ENCODE measurements at regions not wholly inside any gene's neighbourhood (a gene's known extent, or its start where the extent isn't known, plus 50 kb on each side); places are given as distances from the start of the nearest gene placed in this dataset.

DNA sequence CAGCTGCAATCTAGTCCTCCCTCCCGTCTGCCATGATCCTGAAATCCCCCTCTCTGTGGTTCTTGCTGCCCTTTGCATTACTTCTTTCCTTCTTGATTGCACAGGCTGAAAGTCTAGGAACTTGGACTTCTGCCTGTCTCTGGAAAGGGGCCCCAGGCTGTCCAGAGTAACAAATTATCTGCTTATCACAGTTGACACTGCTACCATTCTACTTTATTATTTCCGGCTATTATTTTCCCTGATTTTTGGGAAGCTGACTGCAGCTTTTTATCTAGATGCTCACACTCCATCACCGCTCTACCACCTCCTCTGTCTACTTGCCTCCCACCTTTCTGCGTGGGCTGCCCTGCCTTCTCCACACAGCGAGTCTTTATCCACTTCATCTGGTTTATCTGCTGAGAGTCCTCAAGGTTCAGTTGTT is 202.1 kb upstream of the PLXNA2 start:
- no peak for DNase-seq (ENCODE audit: low spot score)
- Histone ChIP-seq H3K4me3 (no peak overlapping the region), H3K27me3 (replicated peaks; ENCODE audit: insufficient read depth) (no peaks in the 10 kb centered on the region), H3K9me3 (no peaks in the 10 kb centered on the region), H3K36me3 (no peaks in the 10 kb centered on the region), H3K4me1 (ENCODE audit: control insufficient read depth in 1 of 2, low read depth in 2 of 2) (no peaks in the 10 kb centered on the region), H3K27ac (no peak overlapping the region)
- ATAC-seq (ENCODE audit: insufficient number of reproducible peaks, low FRiP score, low read depth): no peak
- TF ChIP-seq, protein P1, sequence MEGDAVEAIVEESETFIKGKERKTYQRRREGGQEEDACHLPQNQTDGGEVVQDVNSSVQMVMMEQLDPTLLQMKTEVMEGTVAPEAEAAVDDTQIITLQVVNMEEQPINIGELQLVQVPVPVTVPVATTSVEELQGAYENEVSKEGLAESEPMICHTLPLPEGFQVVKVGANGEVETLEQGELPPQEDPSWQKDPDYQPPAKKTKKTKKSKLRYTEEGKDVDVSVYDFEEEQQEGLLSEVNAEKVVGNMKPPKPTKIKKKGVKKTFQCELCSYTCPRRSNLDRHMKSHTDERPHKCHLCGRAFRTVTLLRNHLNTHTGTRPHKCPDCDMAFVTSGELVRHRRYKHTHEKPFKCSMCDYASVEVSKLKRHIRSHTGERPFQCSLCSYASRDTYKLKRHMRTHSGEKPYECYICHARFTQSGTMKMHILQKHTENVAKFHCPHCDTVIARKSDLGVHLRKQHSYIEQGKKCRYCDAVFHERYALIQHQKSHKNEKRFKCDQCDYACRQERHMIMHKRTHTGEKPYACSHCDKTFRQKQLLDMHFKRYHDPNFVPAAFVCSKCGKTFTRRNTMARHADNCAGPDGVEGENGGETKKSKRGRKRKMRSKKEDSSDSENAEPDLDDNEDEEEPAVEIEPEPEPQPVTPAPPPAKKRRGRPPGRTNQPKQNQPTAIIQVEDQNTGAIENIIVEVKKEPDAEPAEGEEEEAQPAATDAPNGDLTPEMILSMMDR (IDR thresholded peaks at IDR 0.05): no peak

DNA sequence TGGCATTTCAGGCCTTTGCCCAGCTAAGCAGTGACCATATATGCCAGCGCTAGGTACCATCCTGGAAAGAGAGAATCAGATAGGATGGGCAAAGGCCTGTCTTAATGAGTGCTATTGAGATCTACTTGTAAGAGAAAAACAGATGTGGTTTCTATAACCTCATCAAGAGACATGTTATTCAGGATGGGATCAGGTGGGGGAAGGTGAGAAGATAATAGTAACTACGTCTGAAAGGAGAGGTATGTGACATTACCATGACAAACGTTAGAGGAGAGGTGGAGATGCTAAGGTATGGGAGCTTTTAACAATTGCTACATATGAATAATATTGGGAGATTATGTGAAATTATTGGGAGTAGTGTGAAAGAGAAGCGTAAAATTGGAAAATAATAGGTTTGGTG is 204.2 kb upstream of the PLXNA2 start:
- no peaks in the 10 kb centered on the region for H3K27me3 ChIP-seq (replicated peaks; ENCODE audit: insufficient read depth)
- no peaks in the 10 kb centered on the region for H3K9me3 ChIP-seq
- no peaks in the 10 kb centered on the region for H3K36me3 ChIP-seq
- no peak for ATAC-seq (ENCODE audit: insufficient number of reproducible peaks, low FRiP score, low read depth)
- no peak for DNase-seq (ENCODE audit: low spot score)
- no peaks in the 10 kb centered on the region for H3K4me1 ChIP-seq (ENCODE audit: control insufficient read depth in 1 of 2, low read depth in 2 of 2)
- H3K27ac ChIP-seq: no peak overlapping the region
- no peak overlapping the region for H3K4me3 ChIP-seq
- TF ChIP-seq, protein P1 (IDR thresholded peaks at IDR 0.05): no peak

DNA sequence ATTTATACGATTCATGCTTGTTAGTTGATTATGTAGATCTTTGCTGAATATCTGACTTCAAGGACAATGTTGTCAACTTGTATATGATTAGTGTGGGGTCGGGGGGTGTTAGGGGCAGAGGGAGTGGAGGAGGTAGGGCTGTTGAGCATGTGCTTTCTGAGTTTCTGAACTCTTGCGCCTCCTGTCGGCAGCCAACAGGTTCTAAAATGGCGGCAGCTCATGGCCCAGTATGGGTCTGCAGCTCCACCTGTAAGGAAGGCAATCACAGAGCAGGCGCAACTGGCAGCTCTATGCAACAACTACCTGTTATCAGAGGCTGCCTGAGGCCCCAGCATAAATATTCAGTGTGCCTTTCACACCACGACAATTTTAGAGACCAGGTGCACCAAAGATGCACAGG is 205.8 kb upstream of the PLXNA2 start:
- no peaks in the 10 kb centered on the region for H3K36me3 ChIP-seq
- no peaks in the 10 kb centered on the region for H3K9me3 ChIP-seq
- TF ChIP-seq, protein P1 (IDR thresholded peaks at IDR 0.05): no peak
- DNase-seq (ENCODE audit: low spot score): no peak
- H3K4me1 ChIP-seq (ENCODE audit: control insufficient read depth in 1 of 2, low read depth in 2 of 2): no peaks in the 10 kb centered on the region
- H3K27ac ChIP-seq: no peak overlapping the region
- H3K4me3 ChIP-seq: no peak overlapping the region
- H3K27me3 ChIP-seq (replicated peaks; ENCODE audit: insufficient read depth): no peaks in the 10 kb centered on the region
- ATAC-seq (ENCODE audit: insufficient number of reproducible peaks, low FRiP score, low read depth): no peak

DNA sequence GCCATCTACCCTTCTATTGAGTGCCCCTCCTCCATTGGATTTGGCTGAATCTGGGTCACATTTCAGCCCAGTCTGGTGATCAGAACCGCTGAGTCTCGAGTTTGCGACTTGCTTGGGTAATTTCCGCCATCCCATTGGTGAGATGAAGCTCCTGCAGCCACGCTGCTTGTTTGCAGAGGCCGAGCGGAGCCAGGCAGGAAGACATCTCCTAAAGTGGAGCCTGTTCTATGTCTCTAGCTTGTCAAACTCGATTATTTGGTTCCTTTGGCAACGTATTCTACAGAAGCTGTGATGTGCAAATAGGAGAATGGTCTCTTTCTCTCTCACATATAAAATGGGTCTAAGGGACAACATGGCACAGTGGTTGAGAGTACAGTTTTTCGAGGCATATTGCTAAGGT is 206.8 kb upstream of the PLXNA2 start:
- DNase-seq (ENCODE audit: low spot score): no peak
- no peaks in the 10 kb centered on the region for H3K9me3 ChIP-seq
- no peak for ATAC-seq (ENCODE audit: insufficient number of reproducible peaks, low FRiP score, low read depth)
- no peak overlapping the region for H3K4me3 ChIP-seq
- no peak overlapping the region for H3K27ac ChIP-seq
- no peaks in the 10 kb centered on the region for H3K4me1 ChIP-seq (ENCODE audit: control insufficient read depth in 1 of 2, low read depth in 2 of 2)
- H3K27me3 ChIP-seq (replicated peaks; ENCODE audit: insufficient read depth): no peaks in the 10 kb centered on the region
- TF ChIP-seq, protein P1 (IDR thresholded peaks at IDR 0.05): no peak
- no peaks in the 10 kb centered on the region for H3K36me3 ChIP-seq

DNA sequence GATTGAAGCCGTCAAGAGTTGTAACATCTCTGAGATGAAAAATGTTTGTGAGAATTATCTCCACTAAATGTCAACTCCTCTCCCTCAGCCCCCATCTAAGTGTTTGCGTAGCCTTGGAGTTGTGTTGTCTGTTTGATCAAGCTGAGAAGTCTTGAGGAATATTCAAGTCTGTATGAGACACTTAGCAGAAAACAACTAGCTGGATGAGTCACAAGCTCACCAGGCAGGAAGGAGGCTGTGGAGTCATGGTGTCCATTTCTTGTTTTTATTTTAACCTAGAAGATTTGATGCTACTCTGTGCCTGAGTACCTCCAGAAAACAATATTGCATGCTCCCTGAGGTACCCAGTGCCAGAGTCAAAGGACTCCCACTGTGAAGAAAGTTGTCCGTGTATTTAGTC is 211.6 kb upstream of the PLXNA2 start:
- DNase-seq (ENCODE audit: low spot score) (no peak), ATAC-seq (ENCODE audit: insufficient number of reproducible peaks, low FRiP score, low read depth) (no peak)
- no peaks in the 10 kb centered on the region for H3K4me1 ChIP-seq (ENCODE audit: control insufficient read depth in 1 of 2, low read depth in 2 of 2)
- no peaks in the 10 kb centered on the region for H3K36me3 ChIP-seq
- H3K4me3 ChIP-seq: no peak overlapping the region
- TF ChIP-seq, protein P1 (IDR thresholded peaks at IDR 0.05): no peak
- no peaks in the 10 kb centered on the region for H3K27me3 ChIP-seq (replicated peaks; ENCODE audit: insufficient read depth)
- H3K27ac ChIP-seq: no peak overlapping the region
- no peaks in the 10 kb centered on the region for H3K9me3 ChIP-seq

Measured in thoracic aorta (tissue), 2 donors.